ENCODE measurements at regions not wholly inside any gene's neighbourhood (a gene's known extent, or its start where the extent isn't known, plus 50 kb on each side); places are given as distances from the start of the nearest gene placed in this dataset.
"Not testable (repeated sequence)": the region's sequence is repeated elsewhere in the genome, so short reads cannot be mapped to it uniquely, and the experiment has no call there.

DNA sequence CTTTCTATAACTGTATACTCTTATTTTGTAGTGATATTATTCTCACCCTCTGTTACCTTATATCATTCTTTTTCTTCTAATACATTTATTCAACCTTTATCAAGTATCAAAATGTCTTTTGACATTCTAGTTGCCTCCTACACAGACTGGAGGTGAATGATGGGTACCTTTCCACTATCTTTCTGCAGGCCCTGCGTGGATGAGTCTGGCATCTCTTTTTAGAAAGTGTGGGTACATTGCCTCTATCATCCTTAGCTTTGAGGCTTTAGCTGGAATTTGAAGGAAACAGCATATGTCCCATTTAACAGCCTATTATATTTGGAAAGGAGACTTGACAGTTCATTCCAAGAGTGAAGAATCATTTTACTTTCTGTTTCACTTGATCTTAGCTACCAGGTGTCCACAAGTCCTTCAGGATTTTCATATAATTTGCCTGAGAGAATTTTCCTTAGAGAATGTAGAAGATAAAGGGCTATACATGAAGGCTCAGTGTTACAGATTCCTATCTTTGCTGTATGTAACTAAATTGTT lies 192.0 kb downstream of the CWF19L2 start:
- TF ChIP-seq, protein P1, sequence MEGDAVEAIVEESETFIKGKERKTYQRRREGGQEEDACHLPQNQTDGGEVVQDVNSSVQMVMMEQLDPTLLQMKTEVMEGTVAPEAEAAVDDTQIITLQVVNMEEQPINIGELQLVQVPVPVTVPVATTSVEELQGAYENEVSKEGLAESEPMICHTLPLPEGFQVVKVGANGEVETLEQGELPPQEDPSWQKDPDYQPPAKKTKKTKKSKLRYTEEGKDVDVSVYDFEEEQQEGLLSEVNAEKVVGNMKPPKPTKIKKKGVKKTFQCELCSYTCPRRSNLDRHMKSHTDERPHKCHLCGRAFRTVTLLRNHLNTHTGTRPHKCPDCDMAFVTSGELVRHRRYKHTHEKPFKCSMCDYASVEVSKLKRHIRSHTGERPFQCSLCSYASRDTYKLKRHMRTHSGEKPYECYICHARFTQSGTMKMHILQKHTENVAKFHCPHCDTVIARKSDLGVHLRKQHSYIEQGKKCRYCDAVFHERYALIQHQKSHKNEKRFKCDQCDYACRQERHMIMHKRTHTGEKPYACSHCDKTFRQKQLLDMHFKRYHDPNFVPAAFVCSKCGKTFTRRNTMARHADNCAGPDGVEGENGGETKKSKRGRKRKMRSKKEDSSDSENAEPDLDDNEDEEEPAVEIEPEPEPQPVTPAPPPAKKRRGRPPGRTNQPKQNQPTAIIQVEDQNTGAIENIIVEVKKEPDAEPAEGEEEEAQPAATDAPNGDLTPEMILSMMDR (IDR thresholded peaks at IDR 0.05; ENCODE audit: low read length, missing control alignments): no peak
- H3K4me3 ChIP-seq (replicated peaks; ENCODE audit: low read depth, low read length): no peak overlapping the region
- DNase-seq (ENCODE audit: low read depth): no peak

DNA sequence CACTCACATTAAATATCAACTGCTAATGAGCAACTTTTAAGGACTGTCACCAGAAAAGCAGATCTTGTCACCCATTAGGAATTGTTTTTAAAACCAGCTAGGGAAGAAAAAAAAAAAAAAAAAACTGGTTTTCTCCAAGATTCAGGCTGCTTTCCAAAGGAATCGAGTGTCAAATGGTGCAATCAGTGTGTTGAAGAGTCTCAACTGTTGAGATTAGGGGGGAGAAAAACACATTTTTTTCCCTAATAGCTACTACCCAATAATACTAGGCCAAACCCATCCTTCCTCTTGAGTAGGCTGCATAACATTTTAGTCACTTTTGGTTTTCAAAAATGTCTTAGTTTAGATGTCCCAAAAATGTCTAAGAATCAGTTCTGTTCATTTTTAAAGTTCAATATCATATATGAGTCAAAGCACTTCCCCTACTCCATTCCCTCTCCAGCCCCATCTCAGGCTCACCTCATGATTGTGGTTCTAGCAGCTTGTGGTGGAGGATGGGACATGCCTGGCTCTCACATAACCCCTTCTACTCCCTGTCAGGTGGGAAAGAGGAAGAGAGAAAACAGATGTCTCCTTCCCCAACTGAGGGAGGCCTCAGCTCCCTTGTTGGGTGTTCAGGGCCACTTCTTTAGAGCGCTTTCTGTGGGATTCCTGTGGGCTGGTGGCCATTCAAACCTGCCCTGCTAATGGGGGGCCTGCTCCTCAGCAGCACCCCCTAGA lies 193.6 kb downstream of the CWF19L2 start:
- TF ChIP-seq, protein P1 (IDR thresholded peaks at IDR 0.05; ENCODE audit: low read length, missing control alignments): no peak
- no peak for DNase-seq (ENCODE audit: low read depth)
- H3K4me3 ChIP-seq (replicated peaks; ENCODE audit: low read depth, low read length): no peak overlapping the region

DNA sequence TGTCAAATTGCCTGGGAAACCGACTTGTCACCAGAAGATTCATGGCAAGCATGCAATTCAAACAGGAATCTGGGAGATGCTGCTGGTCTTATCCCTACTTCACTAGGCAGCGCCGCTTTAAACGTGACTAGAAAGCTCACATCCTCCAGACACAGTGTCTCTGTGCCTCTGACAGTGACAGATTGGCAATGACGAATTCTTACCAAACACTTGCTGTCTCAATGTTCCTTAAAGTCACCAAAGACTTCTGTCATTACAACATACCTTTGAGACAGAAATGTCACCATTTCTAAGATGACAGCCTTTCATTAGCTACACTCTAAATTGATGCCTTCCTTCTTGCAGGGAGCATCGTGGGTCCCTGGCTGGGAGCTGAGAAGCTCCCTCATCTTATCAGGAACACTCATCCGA lies 197.8 kb downstream of the CWF19L2 start:
- DNase-seq (ENCODE audit: low read depth): no peak
- no peak overlapping the region for H3K4me3 ChIP-seq (replicated peaks; ENCODE audit: low read depth, low read length)
- TF ChIP-seq, protein P1 (IDR thresholded peaks at IDR 0.05; ENCODE audit: low read length, missing control alignments): no peak

DNA sequence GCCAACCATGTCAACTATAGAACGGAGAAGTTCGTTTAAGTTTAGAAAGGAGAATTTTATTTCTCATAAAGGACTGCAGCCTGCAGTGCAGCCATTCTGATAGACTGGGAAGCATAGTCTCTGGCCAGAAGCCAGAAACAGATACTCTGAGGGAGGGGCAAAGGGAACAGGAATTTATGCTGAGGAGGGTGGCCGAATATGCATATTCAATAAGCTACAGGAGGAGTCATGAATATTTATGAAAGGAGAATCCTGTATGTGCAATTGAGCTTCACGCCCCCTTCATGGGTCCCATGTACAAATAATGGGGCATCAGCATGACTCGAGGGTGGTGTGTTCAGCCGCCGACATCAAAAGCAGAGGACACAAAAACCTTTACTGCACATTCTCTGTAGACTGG lies 199.9 kb downstream of the CWF19L2 start:
- TF ChIP-seq, protein P1 (IDR thresholded peaks at IDR 0.05; ENCODE audit: low read length, missing control alignments): no peak
- H3K4me3 ChIP-seq (replicated peaks; ENCODE audit: low read depth, low read length): no peak overlapping the region
- DNase-seq (ENCODE audit: low read depth): no peak

DNA sequence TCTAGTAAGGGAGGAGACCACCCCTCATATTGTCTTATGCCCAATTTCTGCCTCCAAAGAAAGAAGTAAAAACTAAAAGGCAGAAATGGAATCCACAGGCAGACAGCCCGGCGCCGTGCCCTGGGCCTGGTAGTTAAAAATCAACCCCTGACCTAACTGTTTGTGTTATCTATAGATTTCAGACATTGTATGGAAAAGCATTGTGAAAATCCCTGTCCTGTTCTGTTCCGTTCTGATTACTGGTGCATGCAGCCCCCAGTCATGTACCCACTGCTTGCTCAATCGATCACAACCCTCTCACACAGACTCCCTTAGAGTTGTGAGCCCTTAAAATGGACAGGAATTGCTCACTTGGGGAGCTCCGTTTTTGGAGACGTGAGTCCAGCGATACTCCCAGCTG lies 204.0 kb downstream of the CWF19L2 start:
- not testable (repeated sequence) for DNase-seq (ENCODE audit: low read depth); H3K4me3 ChIP-seq (replicated peaks; ENCODE audit: low read depth, low read length)

DNA sequence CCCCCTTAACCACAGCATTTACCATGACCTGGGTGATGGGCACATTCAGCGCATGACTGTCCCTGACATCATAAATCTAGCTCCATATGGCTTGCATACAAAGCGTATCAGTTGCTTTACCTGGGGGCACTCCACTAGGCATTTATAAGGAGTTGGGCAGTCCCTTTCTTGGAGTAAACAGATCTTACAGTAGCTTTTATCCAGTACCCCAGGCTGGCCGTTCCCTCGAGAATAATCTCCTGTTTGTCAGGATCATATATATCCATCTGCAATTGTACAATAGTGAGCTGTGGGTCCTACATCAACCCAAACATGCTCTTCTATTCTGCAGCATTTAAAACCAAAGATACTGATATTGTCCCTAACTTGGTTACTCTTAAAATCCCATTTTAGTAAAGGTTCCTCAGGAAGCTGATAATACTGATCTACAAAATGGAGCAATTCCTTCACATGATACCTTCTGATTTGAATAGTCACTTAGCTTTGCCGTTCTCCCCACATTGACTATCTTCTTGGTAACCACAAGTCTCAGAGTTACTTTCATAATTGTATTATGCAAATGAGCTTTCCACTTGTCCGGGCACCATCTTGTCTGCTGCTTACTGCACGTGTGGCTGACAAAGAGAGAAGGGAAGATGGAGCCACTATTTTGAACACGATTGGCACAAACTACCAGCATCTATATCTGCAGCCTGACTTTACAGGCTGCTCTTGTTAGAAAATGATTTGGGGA lies 205.0 kb downstream of the CWF19L2 start:
- H3K4me3 ChIP-seq (replicated peaks; ENCODE audit: low read depth, low read length): no peak overlapping the region
- no peak for DNase-seq (ENCODE audit: low read depth)
- TF ChIP-seq, protein P1 (IDR thresholded peaks at IDR 0.05; ENCODE audit: low read length, missing control alignments): no peak

DNA sequence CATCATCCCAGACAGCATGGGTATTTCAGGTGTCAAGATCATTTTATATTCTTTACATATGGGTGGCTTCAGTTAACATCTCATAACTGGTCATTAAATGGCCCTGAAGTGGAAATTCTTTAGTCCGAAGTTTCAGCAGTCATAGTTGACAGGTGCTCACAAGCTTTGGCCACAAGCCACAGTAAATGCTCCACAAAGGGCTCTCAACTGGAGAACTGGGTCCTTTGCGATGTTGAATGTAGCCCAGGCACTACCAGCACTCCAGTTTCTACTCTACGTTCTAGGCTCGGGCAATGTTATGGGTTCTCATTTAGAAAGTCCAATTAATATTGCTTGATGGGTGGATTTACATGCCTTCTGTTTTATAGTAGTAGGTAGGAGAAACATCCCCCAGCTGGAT lies 206.3 kb downstream of the CWF19L2 start:
- no peak for DNase-seq (ENCODE audit: low read depth)
- TF ChIP-seq, protein P1 (IDR thresholded peaks at IDR 0.05; ENCODE audit: low read length, missing control alignments): no peak
- H3K4me3 ChIP-seq (replicated peaks; ENCODE audit: low read depth, low read length): no peak overlapping the region

All from fibroblast of pulmonary artery (primary cell).